Fibroblast of skin of back (primary cell): ENCODE measurements at regions not wholly inside any gene's neighbourhood (a gene's known extent, or its start where the extent isn't known, plus 50 kb on each side); places are given as distances from the start of the nearest gene placed in this dataset.
A peak's percentile ranks its signal among the peaks of the same experiment; 100 is the strongest.
"Not testable (repeated sequence)": the region's sequence is repeated elsewhere in the genome, so short reads cannot be mapped to it uniquely, and the experiment has no call there.

Experiments used
- DNase-seq: peaks from one replicate; pipeline ENCODE4 v3.0.0-alpha.2; 2013

GRCh38 chr18:38305961-38306360 is 740.4 kb upstream of the CELF4 start:
- DNase-seq = no peak

GRCh38 chr18:38301621-38302020 is 736.0 kb upstream of the CELF4 start:
- DNase-seq = peak; percentile 3

- DNase-seq = no peak
Observed at GRCh38 chr18:38297910-38298309, 732.3 kb upstream of the CELF4 start.

- DNase-seq = no peak
Observed at GRCh38 chr18:38290229-38290628, 724.6 kb upstream of the CELF4 start.

GRCh38 chr18:38284972-38285371 is 719.4 kb upstream of the CELF4 start:
- DNase-seq = no peak

GRCh38 chr18:38263066-38263465 is 697.5 kb upstream of the CELF4 start:
- DNase-seq = no peak

GRCh38 chr18:38262661-38263060 is 697.1 kb upstream of the CELF4 start:
- no peak for DNase-seq

- DNase-seq = no peak
Observed at GRCh38 chr18:38257661-38258060, 692.1 kb upstream of the CELF4 start.

GRCh38 chr18:38256366-38256765 is 690.8 kb upstream of the CELF4 start:
- no peak for DNase-seq

GRCh38 chr18:38250971-38251370 is 685.4 kb upstream of the CELF4 start:
- DNase-seq = no peak

- DNase-seq = no peak
Observed at GRCh38 chr18:38244480-38244879, 678.9 kb upstream of the CELF4 start.

- DNase-seq = peak; percentile 3
Observed at GRCh38 chr18:38243291-38243690, 677.7 kb upstream of the CELF4 start.

GRCh38 chr18:38241736-38242135 is 676.1 kb upstream of the CELF4 start:
- DNase-seq = peak; percentile 48

- peak; percentile 35 for DNase-seq
Observed at GRCh38 chr18:38241216-38241615, 675.6 kb upstream of the CELF4 start.

GRCh38 chr18:38239606-38240005 is 674.0 kb upstream of the CELF4 start:
- no peak for DNase-seq

- no peak for DNase-seq
Observed at GRCh38 chr18:38237796-38238195, 672.2 kb upstream of the CELF4 start.

- DNase-seq = no peak
Observed at GRCh38 chr18:38221476-38222100, 656.0 kb upstream of the CELF4 start.

GRCh38 chr18:38198956-38199355 is 633.4 kb upstream of the CELF4 start:
- DNase-seq = no peak

- no peak for DNase-seq
Observed at GRCh38 chr18:38198526-38198925, 632.9 kb upstream of the CELF4 start.

GRCh38 chr18:38186491-38186890 is 620.9 kb upstream of the CELF4 start:
- no peak for DNase-seq

GRCh38 chr18:38174594-38174993 is 609.0 kb upstream of the CELF4 start:
- no peak for DNase-seq

- no peak for DNase-seq
Observed at GRCh38 chr18:38174173-38174572, 608.6 kb upstream of the CELF4 start.

- DNase-seq = no peak
Observed at GRCh38 chr18:38170845-38171244, 605.2 kb upstream of the CELF4 start.

GRCh38 chr18:38167623-38168022 is 602.0 kb upstream of the CELF4 start:
- no peak for DNase-seq

GRCh38 chr18:38153116-38153515 is 587.5 kb upstream of the CELF4 start:
- not testable (repeated sequence) for DNase-seq
